ENCODE measurements at regions not wholly inside any gene's neighbourhood (a gene's known extent, or its start where the extent isn't known, plus 50 kb on each side); places are given as distances from the start of the nearest gene placed in this dataset.

DNA sequence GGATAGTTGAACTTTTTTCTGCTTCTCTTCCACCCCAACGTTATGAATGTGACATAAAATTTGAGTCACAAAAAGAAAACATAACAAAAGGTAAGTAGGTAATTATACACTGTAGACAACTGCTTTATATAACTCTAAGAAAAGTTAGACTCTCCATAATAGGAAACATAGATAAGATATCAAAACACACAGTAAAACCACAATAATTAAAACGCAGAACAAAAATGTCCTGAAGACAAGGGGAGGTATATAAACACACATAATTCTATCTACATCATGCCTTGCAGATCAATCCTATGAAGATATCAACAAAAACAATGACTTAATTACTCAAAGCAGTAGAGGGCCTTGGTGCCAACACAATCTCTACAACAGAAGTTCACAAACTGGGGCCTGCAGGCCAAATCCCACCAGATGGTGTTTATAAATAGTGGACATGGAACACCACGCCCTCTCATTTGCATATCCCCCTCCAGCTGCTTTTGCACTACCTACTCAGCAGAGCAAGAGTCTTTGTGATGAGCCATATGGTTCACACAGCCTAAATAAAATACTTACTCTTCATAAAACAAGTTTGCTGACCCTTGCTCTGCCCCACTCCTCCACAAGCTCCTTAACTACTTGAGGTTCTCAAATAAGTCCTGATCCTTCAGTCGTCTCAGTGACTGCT is 254.7 kb downstream of the KLF12 start:
- DNase-seq: peak; percentile 83 to 96

DNA sequence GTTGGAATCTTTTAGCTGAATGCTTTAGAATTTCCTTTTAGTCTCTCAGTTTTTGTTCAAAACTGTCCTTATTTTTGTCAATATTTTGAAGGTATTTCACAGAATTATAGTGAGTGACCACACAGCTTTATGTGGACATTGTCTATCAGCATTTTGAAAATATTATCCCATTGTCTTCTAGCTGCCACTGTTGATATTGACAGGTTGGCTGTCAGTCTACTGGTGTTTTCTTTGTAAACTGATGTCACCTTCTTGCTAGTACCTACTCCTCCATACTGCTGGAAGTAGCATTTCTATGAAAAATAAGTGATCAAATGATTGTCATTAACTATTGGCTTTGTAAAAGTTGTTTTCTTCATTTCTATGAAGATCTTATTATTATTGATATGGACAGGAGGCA is 256.8 kb downstream of the KLF12 start:
- DNase-seq: no peak

DNA sequence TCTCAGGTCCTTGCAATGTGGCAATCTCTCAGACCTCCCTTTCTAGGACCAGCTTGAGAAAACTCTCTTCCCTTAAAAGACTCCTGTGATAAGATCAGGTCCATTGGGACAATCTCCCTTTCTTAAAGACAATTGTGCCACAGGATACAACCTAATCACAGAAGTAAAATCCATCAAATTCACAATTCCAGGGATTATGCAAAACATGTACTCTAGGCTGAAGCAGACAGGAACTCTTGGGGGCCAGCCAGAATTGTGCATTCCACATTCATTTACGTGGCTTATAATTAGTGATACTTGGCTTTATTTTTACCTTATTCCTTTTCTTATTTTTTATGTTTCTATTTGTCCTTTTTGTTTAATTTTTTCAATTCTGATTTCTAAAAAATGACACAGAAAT is 257.9 kb downstream of the KLF12 start:
- no peak for DNase-seq

- peak; percentile 29 to 71 for DNase-seq
These were observed 260.0 kb downstream of the KLF12 start for GRCh38 chr13:73873940-73874830.

- no peak for DNase-seq
These were observed 261.8 kb downstream of the KLF12 start for GRCh38 chr13:73872397-73872796.

DNA sequence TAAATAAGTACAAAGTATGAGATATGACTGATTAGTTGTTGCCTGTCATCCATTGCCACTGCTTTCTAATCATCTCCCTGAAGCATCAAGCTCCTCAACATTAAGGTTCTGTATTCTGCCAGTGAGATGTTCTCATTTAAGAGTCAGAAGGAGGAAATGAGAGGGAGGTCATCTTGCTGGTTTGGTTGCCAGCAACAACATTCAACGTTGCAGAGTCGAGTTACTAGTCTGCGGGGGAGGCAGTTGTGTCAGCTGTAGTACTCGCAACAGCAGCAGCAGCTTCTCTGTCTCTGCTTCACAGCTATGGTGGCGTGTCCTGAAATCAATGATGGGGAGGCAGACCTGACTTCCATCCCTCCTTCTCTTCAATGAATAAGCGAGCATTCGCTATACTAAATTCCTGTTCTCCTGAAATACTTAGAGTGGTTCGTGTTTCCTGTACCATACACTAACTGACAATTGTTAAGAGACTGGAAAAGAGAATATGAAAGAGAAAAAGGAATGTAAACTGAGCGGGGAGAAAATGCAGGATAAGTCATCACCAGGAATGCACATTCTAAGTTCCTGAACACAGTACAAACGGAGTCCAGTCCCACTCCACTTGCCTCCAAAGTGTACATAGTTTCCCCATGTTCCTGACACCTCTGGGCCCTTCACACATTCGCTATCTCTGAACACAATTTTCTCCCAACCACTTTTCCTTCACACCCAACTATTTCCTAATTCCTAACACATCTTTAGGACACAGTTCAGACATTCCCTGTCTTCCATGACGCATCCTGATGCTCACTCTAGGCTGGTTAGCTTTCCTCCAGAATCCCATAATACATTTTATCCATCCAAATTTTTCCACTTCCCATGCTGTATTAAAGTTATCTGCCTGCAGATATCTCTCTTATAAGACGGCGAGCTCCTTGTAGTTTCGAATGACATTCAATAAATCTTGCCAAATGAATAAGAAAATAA is 263.0 kb downstream of the KLF12 start:
- DNase-seq: no peak

- no peak for DNase-seq
These were observed 264.0 kb downstream of the KLF12 start for GRCh38 chr13:73870036-73870741.

GRCh38 chr13:73865027-73865426 is 269.2 kb downstream of the KLF12 start:
- no peak for DNase-seq

GRCh38 chr13:73861136-73861535 is 273.1 kb downstream of the KLF12 start:
- no peak for DNase-seq

DNA sequence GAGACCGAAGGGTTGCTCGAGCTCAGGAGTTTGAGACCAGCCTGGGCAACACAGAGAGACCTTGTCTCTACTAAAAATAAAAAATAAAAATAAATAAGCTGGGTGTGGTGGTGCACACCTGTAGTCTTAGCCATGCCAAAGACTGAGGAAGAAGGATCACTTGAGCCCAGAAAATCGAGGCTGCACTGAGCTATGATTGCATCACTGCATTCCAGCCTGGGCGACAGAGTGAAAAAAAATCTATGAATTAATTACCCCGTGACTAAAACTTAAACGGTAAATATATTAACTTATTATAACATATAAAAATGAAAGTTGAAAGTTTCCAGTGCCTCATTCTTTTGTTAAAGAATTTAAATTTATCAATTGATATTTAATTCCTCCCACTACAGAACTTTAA is 273.7 kb downstream of the KLF12 start:
- no peak for DNase-seq

DNA sequence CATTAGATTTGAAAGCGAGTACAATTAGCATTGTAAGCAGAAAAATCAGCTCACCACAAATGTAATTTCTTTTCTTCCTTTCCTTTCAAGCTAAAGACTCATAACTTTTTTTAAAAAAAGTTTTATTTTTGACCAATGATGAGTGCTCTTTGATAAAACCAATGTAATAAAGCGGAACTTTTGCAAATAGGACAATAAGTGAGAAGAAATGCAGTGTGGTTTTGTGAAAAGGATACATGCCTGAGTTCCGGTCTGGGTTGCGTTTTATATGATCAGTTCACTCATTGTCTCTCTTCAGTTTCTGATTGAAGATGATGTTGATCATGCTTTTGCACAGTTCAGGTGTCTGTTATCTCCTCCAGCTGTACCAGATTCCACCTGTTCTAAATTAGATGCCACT is 274.4 kb downstream of the KLF12 start:
- DNase-seq: no peak

DNA sequence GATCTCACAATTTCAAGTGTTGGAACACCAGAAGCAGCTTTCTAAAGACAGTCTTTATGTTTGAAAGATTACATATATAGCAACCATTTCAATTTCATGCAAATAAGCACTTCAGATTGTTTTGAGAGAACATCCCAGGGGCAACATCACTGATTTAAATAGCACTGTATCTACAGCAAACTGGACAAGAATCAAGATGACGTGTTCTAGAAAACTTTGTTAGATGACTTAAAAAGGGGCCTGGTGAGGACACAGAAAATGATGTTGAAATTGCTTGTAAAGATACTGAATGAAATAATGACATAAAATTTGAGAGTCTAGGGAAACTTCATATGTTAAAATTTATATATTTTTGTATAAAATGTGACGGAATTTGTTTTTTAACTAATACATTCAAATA is 277.1 kb downstream of the KLF12 start:
- DNase-seq: no peak

- DNase-seq: no peak
These were observed 283.1 kb downstream of the KLF12 start for GRCh38 chr13:73851104-73851503.

DNA sequence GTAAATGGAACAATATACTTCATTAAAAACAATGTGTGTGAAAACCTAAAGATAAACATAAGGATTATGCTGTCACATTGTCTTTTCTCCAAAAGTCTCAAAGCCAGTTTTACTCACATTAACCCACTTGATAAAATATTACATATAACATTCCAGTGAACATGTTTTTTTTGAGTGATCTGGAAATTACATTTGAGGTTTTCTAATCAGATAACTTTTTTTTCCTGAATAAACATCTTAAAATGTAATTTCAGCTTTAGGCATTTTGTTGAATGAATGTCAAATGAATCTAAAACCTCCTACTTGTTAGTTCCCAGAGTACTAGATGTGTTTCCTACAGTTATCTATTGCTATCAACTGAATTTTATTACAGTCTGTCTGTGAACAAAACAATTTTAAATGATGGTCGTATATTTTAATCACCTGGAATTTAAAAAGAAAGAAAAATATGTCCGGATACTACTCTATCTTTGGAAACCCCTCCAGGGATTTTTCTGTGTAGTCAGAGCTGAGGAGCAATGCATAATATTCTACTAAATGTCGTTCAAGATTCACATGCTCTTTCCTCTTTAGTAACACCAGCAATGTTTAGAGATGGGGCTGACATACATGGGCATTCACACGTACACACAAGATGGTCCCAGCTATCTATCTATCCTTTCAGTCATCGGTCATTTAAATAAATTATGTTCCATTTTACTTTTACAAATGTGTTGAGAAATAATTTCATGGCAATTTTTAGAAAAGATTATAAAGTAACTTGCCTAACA is 283.9 kb downstream of the KLF12 start:
- DNase-seq: no peak

DNA sequence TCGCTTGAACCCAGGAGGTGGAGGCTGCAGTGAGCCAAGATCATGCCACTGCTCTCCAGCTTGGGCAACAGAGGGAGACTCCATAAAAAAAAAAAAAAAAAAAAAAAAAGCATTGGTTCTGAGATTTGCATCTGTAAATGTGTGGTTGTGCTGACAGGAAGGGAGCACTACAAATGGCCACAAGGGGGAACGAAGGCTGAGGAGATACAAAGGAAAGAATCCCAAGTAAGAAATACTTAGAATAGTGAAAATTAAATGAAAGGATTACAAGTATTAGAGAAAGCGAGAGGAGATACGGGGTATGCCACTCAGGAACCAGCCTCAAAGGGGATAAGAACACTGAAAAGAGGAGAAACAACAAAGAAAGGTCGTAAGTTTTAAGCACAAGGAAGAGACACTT is 284.9 kb downstream of the KLF12 start:
- DNase-seq: peak in 1 of 2 experiments; percentile 9

DNA sequence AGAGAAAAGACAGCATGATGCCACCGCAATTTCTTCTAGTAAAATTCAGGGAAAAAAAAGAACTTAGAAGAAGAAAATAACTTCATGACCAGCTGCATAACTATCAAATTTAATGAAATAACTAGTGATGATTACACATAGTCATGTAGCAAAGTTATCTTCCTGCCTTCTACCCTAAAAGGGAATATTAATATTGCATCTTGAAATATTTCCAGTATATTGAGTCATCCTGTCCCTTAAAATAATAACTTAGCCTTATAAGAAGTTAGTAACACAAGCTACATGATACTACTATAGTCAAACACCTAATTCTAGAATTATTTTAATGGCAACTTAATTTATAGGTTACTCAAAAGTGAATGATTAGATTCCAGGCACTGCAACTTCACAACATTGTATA is 289.2 kb downstream of the KLF12 start:
- no peak for DNase-seq

DNA sequence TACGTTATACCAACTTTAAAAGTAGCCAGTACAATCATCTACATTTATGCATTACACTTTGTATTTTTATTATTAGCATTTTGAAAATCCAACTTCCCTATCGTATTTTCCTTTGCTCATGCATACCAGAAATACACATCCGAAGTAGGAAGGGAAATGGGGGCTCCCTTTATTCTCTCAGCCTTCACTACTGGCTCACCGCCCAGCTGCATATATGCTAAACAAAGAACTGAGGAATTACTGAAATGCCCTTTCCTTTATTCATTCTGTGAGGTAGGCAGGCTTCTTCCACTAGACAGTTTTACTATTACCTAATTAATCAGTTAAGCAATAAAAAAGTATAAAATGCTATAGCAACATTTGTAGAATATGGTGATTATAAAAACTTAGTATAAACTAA is 291.6 kb downstream of the KLF12 start:
- DNase-seq: no peak

DNA sequence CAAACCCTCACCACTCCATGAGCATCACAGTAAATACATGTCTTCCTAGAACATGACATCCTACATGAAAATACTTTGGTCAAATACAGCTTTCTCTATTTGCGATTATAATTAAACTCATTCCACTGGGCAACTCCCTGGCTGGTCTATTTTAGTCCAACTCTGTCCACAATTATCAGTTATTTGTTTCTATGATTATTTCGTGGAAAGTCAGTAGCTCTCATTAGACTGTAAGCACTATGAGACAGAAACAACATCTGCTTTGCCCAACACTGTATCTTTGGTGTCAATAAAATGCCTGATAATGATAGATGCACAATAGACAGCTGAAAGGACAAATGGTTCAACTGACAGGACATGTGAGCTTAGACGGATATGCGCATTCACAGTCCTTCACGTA is 292.0 kb downstream of the KLF12 start:
- no peak for DNase-seq

GRCh38 chr13:73837147-73837546 is 297.1 kb downstream of the KLF12 start:
- no peak for DNase-seq

DNA sequence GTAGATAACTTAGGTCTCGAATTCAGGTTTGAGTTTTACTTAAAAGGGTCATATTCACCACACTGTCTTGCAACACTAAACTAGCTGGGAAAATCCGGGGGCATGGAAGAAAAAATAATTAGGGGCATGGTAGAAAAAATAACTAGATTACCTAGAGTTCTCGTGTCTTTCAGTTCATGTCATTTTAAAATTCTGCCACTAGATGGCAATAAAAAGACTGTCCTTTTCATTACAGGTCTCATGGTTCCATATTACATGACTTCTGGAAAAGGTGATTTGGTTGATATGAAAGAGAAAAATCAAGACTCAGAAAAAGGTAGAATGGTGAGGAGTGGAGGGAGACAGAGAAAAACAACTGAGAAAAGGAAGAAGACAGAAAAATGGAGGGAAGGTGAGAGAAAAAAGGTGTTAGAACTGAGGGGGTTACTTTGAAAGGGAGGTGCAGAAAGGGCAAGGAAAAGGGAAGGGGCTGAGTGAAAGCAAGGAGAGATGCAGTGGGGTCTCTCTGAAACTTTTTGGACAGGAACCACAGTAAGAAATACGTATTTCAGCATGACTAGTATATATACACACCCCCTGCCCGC is 299.0 kb downstream of the KLF12 start:
- peak in 1 of 2 experiments; percentile 59 for DNase-seq
